ENCODE measurements at regions not wholly inside any gene's neighbourhood (a gene's known extent, or its start where the extent isn't known, plus 50 kb on each side); places are given as distances from the start of the nearest gene placed in this dataset.

DNA sequence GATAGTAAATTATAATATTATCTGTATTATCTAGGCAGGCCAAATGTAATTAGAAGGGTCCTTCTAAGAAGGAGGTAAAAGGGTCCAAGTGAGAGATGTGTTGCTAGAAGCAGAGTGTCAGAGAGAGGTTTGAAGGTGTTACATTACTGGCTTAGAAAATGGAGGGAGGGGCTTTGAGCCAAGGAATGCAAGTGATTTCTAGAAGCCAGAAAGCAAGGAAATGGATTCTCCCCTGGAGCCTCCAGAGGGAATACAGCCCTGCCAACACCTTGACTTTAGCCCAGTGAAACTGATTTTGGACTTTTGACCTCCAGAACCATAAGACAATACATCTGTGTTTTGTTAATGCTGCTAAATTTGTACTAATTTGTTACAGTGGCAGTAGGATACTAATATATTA is 97.9 kb upstream of the IL6 start:
- Histone ChIP-seq H3K9ac (ENCODE audit: insufficient read depth, low read length) (no peak overlapping the region), H3K36me3 (ENCODE audit: control insufficient read depth, insufficient read depth, low read length) (no peaks in the 10 kb centered on the region), H3K27me3 (ENCODE audit: control insufficient read depth, insufficient read depth, low read length) (no peaks in the 10 kb centered on the region), H3K27ac (ENCODE audit: insufficient read depth, low read length) (no peak overlapping the region), H3K79me2 (ENCODE audit: control insufficient read depth, insufficient read depth, low read length) (no peaks in the 10 kb centered on the region), H3K4me1 (ENCODE audit: control insufficient read depth, extremely low read depth, insufficient read depth, low read length) (peaks cover 2% of the 10 kb centered on the region), H3K4me3 (replicated peaks in 1 of 4; ENCODE audit: control extremely low read depth in 1 of 4, insufficient read depth in 1 of 4, low read depth in 3 of 4, low read length in 4 of 4) (no peak overlapping the region), H4K20me1 (ENCODE audit: control insufficient read depth, extremely low read depth, insufficient read depth, low read length) (no peaks in the 10 kb centered on the region), H3K4me2 (ENCODE audit: extremely low read depth, insufficient read depth, low read length) (no peak overlapping the region), H2AFZ (ENCODE audit: low read length) (no peak overlapping the region), H3K9me3 (ENCODE audit: control insufficient read depth, insufficient read depth, low read depth, low read length) (no peaks in the 10 kb centered on the region)
- peak in 1 of 2 donors; percentile 22 for DNase-seq (ENCODE audit: low read depth in 2 of 2)
- no peak for TF ChIP-seq EZH2 (IDR thresholded peaks at IDR 0.05; ENCODE audit: low read length, missing control alignments)
- TF ChIP-seq, protein P1, sequence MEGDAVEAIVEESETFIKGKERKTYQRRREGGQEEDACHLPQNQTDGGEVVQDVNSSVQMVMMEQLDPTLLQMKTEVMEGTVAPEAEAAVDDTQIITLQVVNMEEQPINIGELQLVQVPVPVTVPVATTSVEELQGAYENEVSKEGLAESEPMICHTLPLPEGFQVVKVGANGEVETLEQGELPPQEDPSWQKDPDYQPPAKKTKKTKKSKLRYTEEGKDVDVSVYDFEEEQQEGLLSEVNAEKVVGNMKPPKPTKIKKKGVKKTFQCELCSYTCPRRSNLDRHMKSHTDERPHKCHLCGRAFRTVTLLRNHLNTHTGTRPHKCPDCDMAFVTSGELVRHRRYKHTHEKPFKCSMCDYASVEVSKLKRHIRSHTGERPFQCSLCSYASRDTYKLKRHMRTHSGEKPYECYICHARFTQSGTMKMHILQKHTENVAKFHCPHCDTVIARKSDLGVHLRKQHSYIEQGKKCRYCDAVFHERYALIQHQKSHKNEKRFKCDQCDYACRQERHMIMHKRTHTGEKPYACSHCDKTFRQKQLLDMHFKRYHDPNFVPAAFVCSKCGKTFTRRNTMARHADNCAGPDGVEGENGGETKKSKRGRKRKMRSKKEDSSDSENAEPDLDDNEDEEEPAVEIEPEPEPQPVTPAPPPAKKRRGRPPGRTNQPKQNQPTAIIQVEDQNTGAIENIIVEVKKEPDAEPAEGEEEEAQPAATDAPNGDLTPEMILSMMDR (conservative IDR thresholded peaks at IDR 0.05 in 1 of 2, IDR thresholded peaks at IDR 0.05 in 1 of 2; ENCODE audit: low read depth in 1 of 2, low read length in 2 of 2) = no peak

DNA sequence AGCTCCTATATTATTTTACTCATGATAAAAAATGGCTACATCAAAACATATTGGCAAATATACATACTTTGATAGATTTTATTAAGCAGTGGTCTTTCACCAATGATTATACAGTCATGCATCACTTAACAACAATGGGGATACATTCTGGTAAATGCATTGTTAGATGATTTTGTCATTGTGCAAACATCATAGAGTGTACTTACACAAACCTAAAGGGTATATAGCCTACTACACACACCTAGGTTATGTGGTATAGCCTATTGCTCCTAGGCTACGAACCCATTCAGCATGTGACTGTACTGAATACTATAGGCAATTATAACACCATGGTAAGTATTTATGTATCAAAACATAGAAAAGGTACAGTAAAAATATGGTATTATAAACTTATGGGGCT is 98.9 kb upstream of the IL6 start:
- no peak overlapping the region for H3K4me2 ChIP-seq (ENCODE audit: extremely low read depth, insufficient read depth, low read length)
- no peaks in the 10 kb centered on the region for H3K79me2 ChIP-seq (ENCODE audit: control insufficient read depth, insufficient read depth, low read length)
- no peak overlapping the region for H3K4me3 ChIP-seq (replicated peaks in 1 of 4; ENCODE audit: control extremely low read depth in 1 of 4, insufficient read depth in 1 of 4, low read depth in 3 of 4, low read length in 4 of 4)
- no peaks in the 10 kb centered on the region for H4K20me1 ChIP-seq (ENCODE audit: control insufficient read depth, extremely low read depth, insufficient read depth, low read length)
- no peaks in the 10 kb centered on the region for H3K36me3 ChIP-seq (ENCODE audit: control insufficient read depth, insufficient read depth, low read length)
- TF ChIP-seq EZH2 (IDR thresholded peaks at IDR 0.05; ENCODE audit: low read length, missing control alignments) = no peak
- TF ChIP-seq, protein P1 (conservative IDR thresholded peaks at IDR 0.05 in 1 of 2, IDR thresholded peaks at IDR 0.05 in 1 of 2; ENCODE audit: low read depth in 1 of 2, low read length in 2 of 2) = no peak
- no peak overlapping the region for H3K27ac ChIP-seq (ENCODE audit: insufficient read depth, low read length)
- H3K4me1 ChIP-seq (ENCODE audit: control insufficient read depth, extremely low read depth, insufficient read depth, low read length) = peaks cover 2% of the 10 kb centered on the region
- H3K9ac ChIP-seq (ENCODE audit: insufficient read depth, low read length) = no peak overlapping the region
- H3K27me3 ChIP-seq (ENCODE audit: control insufficient read depth, insufficient read depth, low read length) = no peaks in the 10 kb centered on the region
- H2AFZ ChIP-seq (ENCODE audit: low read length) = no peak overlapping the region
- no peaks in the 10 kb centered on the region for H3K9me3 ChIP-seq (ENCODE audit: control insufficient read depth, insufficient read depth, low read depth, low read length)
- no peak for DNase-seq (ENCODE audit: low read depth in 2 of 2)

DNA sequence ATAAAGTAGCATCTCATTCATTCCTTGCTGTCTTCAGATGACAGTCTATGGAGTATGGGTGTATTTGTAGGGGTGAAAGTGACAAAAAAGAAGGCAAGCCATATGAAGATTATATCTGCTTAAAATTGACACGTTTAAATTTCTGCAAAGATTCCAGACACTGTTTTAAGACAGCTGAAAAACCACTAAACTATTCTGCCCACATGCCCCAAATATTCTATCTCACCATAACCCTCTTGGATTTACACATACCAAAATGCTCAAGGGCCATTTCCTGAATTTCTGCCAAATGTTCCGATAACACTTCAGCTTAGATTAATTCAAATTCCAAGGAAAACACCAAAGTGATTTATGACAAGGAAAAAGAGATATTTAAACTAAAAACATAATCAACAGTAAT is 99.9 kb upstream of the IL6 start:
- peaks cover 2% of the 10 kb centered on the region for H3K4me1 ChIP-seq (ENCODE audit: control insufficient read depth, extremely low read depth, insufficient read depth, low read length)
- no peak overlapping the region for H3K9ac ChIP-seq (ENCODE audit: insufficient read depth, low read length)
- H3K27ac ChIP-seq (ENCODE audit: insufficient read depth, low read length) = no peak overlapping the region
- no peak overlapping the region for H3K4me3 ChIP-seq (replicated peaks in 1 of 4; ENCODE audit: control extremely low read depth in 1 of 4, insufficient read depth in 1 of 4, low read depth in 3 of 4, low read length in 4 of 4)
- no peaks in the 10 kb centered on the region for H3K9me3 ChIP-seq (ENCODE audit: control insufficient read depth, insufficient read depth, low read depth, low read length)
- H4K20me1 ChIP-seq (ENCODE audit: control insufficient read depth, extremely low read depth, insufficient read depth, low read length) = no peaks in the 10 kb centered on the region
- no peaks in the 10 kb centered on the region for H3K79me2 ChIP-seq (ENCODE audit: control insufficient read depth, insufficient read depth, low read length)
- H3K4me2 ChIP-seq (ENCODE audit: extremely low read depth, insufficient read depth, low read length) = no peak overlapping the region
- no peaks in the 10 kb centered on the region for H3K36me3 ChIP-seq (ENCODE audit: control insufficient read depth, insufficient read depth, low read length)
- no peaks in the 10 kb centered on the region for H3K27me3 ChIP-seq (ENCODE audit: control insufficient read depth, insufficient read depth, low read length)
- no peak overlapping the region for H2AFZ ChIP-seq (ENCODE audit: low read length)
- peak in 1 of 2 donors; percentile 93 for DNase-seq (ENCODE audit: low read depth in 2 of 2)
- TF ChIP-seq, protein P1 (conservative IDR thresholded peaks at IDR 0.05 in 1 of 2, IDR thresholded peaks at IDR 0.05 in 1 of 2; ENCODE audit: low read depth in 1 of 2, low read length in 2 of 2) = no peak
- no peak for TF ChIP-seq EZH2 (IDR thresholded peaks at IDR 0.05; ENCODE audit: low read length, missing control alignments)
